ENCODE measurements at regions not wholly inside any gene's neighbourhood (a gene's known extent, or its start where the extent isn't known, plus 50 kb on each side); places are given as distances from the start of the nearest gene placed in this dataset.

DNA sequence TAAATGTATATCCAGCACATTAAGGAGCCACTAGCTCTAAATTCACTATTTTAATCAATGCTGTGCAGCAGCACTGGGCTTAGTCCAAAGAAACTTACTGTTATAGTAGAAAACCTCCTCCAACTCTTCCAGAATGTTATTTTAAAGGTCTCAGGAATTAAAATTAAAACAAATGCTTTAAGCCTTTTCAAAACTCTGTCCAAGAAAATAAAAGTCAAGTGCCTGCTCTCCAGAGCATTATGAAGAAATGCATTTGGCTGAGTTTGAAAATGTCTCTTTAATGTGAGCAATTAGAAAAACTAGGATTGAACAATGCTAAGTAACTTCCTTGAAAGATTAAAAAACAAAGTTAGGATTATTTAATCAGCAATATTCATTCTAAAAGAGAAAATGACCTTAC is 322.4 kb upstream of the DCN start:
- Histone ChIP-seq H3K27me3 (replicated peaks in 1 of 4; ENCODE audit: control extremely low read depth in 1 of 4, control insufficient read depth in 3 of 4, insufficient read depth in 4 of 4, low read length in 3 of 4) (peaks cover 0 to 3% (median 0%) of the 10 kb centered on the region in 4 experiments), H3K27ac (ENCODE audit: low read length in 2 of 2) (no peak overlapping the region), H3K4me2 (replicated peaks; ENCODE audit: low read depth, low read length, poor library complexity, severe bottlenecking) (no peak overlapping the region), H3K79me2 (ENCODE audit: control insufficient read depth, insufficient read depth, low read length) (no peaks in the 10 kb centered on the region), H3K4me1 (ENCODE audit: control insufficient read depth in 2 of 2, insufficient read depth in 2 of 2, low read length in 2 of 2) (no peaks in the 10 kb centered on the region), H3K9me3 (ENCODE audit: control extremely low read depth in 1 of 3, control insufficient read depth in 2 of 3, insufficient read depth in 1 of 3, low read length in 2 of 3) (no peaks in the 10 kb centered on the region), H3K36me3 (replicated peaks in 1 of 2; ENCODE audit: control extremely low read depth in 1 of 2, control insufficient read depth in 1 of 2, extremely low read depth in 1 of 2, insufficient read depth in 2 of 2, low read length in 1 of 2) (no peaks in the 10 kb centered on the region), H3K4me3 (ENCODE audit: control extremely low read depth in 1 of 5, extremely low read depth in 1 of 5, insufficient read depth in 1 of 5, low read depth in 2 of 5, low read length in 4 of 5) (no peak overlapping the region), H3K9ac (ENCODE audit: low read length) (no peak overlapping the region), H4K20me1 (ENCODE audit: control insufficient read depth, insufficient read depth, low read length, poor library complexity, severe bottlenecking) (no peaks in the 10 kb centered on the region), H2AFZ (ENCODE audit: insufficient read depth, low read depth, low read length, poor library complexity, severe bottlenecking) (no peak overlapping the region)
- POLR2A ChIA-PET = no interaction called here
- DNase-seq (no peak), ATAC-seq (ENCODE audit: low read depth) (no peak)
- CTCF ChIA-PET = no interaction called here
- H3K27me3 Mint-ChIP-seq = peaks cover 19% of the 10 kb centered on the region
- no peak overlapping the region for H3K27ac Mint-ChIP-seq
- H3K9me3 Mint-ChIP-seq (ENCODE audit: insufficient read depth) = no peaks in the 10 kb centered on the region
- no peak overlapping the region for H3K4me3 Mint-ChIP-seq
- TF ChIP-seq EZH2 (IDR thresholded peaks at IDR 0.05; ENCODE audit: borderline replicate concordance, insufficient read depth, low read depth, low read length, poor library complexity, severe bottlenecking) = no peak
- intact Hi-C loops (cut with micrococcal nuclease) = no loop called here
- H3K4me1 Mint-ChIP-seq = no peaks in the 10 kb centered on the region

DNA sequence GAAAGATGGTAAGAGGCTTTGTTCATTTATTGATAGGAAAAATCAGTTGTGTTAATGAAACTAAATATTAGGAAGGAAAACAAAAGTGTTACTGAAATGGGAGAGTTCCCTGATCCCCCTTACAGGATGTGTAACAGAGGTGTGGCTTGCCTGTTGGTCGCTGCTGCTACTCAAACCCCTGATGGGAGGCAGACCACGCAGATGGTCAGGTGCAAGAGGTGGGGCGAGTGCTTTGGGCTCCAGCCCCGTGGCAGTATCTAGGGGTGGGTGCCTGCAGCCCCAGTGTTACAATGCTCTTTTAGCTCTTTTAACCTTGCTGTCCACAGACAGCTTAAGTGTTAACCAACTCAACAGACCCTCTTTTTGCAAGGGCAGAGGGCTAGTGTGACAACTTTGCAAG is 319.6 kb upstream of the DCN start:
- POLR2A ChIA-PET = no interaction called here
- no peaks in the 10 kb centered on the region for H3K36me3 ChIP-seq (replicated peaks in 1 of 2; ENCODE audit: control extremely low read depth in 1 of 2, control insufficient read depth in 1 of 2, extremely low read depth in 1 of 2, insufficient read depth in 2 of 2, low read length in 1 of 2)
- H3K27me3 Mint-ChIP-seq = peaks cover 14% of the 10 kb centered on the region
- no peaks in the 10 kb centered on the region for H3K9me3 Mint-ChIP-seq (ENCODE audit: insufficient read depth)
- H3K4me3 Mint-ChIP-seq = no peak overlapping the region
- ATAC-seq (ENCODE audit: low read depth) (no peak), DNase-seq (no peak)
- WGBS (ENCODE audit: insufficient coverage) = 84% methylated on average over 3 of the region's 4 CpGs
- no peak overlapping the region for H3K27ac Mint-ChIP-seq
- no peaks in the 10 kb centered on the region for H3K4me1 Mint-ChIP-seq
- H3K79me2 ChIP-seq (ENCODE audit: control insufficient read depth, insufficient read depth, low read length) = no peaks in the 10 kb centered on the region
- H2AFZ ChIP-seq (ENCODE audit: insufficient read depth, low read depth, low read length, poor library complexity, severe bottlenecking) = no peak overlapping the region
- H3K4me2 ChIP-seq (replicated peaks; ENCODE audit: low read depth, low read length, poor library complexity, severe bottlenecking) = no peak overlapping the region
- no peak overlapping the region for H3K27ac ChIP-seq (ENCODE audit: low read length in 2 of 2)
- H3K9me3 ChIP-seq (ENCODE audit: control extremely low read depth in 1 of 3, control insufficient read depth in 2 of 3, insufficient read depth in 1 of 3, low read length in 2 of 3) = no peaks in the 10 kb centered on the region
- H3K4me3 ChIP-seq (ENCODE audit: control extremely low read depth in 1 of 5, extremely low read depth in 1 of 5, insufficient read depth in 1 of 5, low read depth in 2 of 5, low read length in 4 of 5) = no peak overlapping the region
- CTCF ChIA-PET = no interaction called here
- H3K4me1 ChIP-seq (ENCODE audit: control insufficient read depth in 2 of 2, insufficient read depth in 2 of 2, low read length in 2 of 2) = no peaks in the 10 kb centered on the region
- no peak overlapping the region for H3K9ac ChIP-seq (ENCODE audit: low read length)
- H4K20me1 ChIP-seq (ENCODE audit: control insufficient read depth, insufficient read depth, low read length, poor library complexity, severe bottlenecking) = no peaks in the 10 kb centered on the region
- intact Hi-C loops (cut with micrococcal nuclease) = no loop called here
- no peaks in the 10 kb centered on the region for H3K27me3 ChIP-seq (replicated peaks in 1 of 4; ENCODE audit: control extremely low read depth in 1 of 4, control insufficient read depth in 3 of 4, insufficient read depth in 4 of 4, low read length in 3 of 4)
- no peak for TF ChIP-seq EZH2 (IDR thresholded peaks at IDR 0.05; ENCODE audit: borderline replicate concordance, insufficient read depth, low read depth, low read length, poor library complexity, severe bottlenecking)
- TF ChIP-seq, protein P1, sequence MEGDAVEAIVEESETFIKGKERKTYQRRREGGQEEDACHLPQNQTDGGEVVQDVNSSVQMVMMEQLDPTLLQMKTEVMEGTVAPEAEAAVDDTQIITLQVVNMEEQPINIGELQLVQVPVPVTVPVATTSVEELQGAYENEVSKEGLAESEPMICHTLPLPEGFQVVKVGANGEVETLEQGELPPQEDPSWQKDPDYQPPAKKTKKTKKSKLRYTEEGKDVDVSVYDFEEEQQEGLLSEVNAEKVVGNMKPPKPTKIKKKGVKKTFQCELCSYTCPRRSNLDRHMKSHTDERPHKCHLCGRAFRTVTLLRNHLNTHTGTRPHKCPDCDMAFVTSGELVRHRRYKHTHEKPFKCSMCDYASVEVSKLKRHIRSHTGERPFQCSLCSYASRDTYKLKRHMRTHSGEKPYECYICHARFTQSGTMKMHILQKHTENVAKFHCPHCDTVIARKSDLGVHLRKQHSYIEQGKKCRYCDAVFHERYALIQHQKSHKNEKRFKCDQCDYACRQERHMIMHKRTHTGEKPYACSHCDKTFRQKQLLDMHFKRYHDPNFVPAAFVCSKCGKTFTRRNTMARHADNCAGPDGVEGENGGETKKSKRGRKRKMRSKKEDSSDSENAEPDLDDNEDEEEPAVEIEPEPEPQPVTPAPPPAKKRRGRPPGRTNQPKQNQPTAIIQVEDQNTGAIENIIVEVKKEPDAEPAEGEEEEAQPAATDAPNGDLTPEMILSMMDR (IDR thresholded peaks at IDR 0.05) = no peak
